Astrocyte (in vitro differentiated cells and primary cell): ENCODE measurements at regions not wholly inside any gene's neighbourhood (a gene's known extent, or its start where the extent isn't known, plus 50 kb on each side); places are given as distances from the start of the nearest gene placed in this dataset.

Source experiments
- DNase-seq: peaks from one replicate; pipeline ENCODE4 v3.0.0-alpha.2; 2010; ENCODE audit warnings: low read depth
- FAIRE-seq: peaks from 2 replicates; lab custom pipeline; 2011; peaks lifted over from hg19 to GRCh38; lab: Jason Lieb, UNC
- H2AFZ ChIP-seq: 2 replicates; pipeline ENCODE4 v1.6.0; 2012; ENCODE audit warnings: low read depth, low read length, inconsistent platforms
- H3K27ac ChIP-seq: 2 replicates; pipeline ENCODE4 v1.5.1; 2011; ENCODE audit warnings: low read depth, low read length, inconsistent platforms
- H3K27me3 ChIP-seq: 2 replicates; pipeline ENCODE4 v1.6.0; 2011; ENCODE audit warnings: low read length, inconsistent platforms; ENCODE audit not compliant: insufficient read depth
- H3K36me3 ChIP-seq: 2 replicates; pipeline ENCODE4 v1.5.1; 2011; ENCODE audit warnings: low read length, inconsistent platforms; ENCODE audit not compliant: insufficient read depth
- H3K4me1 ChIP-seq: 2 replicates; pipeline ENCODE4 v1.5.1; 2011; ENCODE audit warnings: low read length, inconsistent platforms; ENCODE audit not compliant: insufficient read depth
- H3K4me2 ChIP-seq: 2 replicates; pipeline ENCODE4 v1.6.0; 2012; ENCODE audit warnings: low read length, inconsistent platforms
- H3K4me3 ChIP-seq: 2 replicates; pipeline ENCODE4 v1.5.1; 2011; ENCODE audit warnings: low read depth, mild to moderate bottlenecking, low read length, inconsistent platforms; ENCODE audit not compliant: insufficient read depth
- H3K79me2 ChIP-seq: 2 replicates; pipeline ENCODE4 v1.6.0; 2012; ENCODE audit warnings: mild to moderate bottlenecking, low read length, inconsistent platforms; ENCODE audit not compliant: insufficient read depth
- H3K9ac ChIP-seq: 2 replicates; pipeline ENCODE4 v1.6.0; 2012; ENCODE audit warnings: mild to moderate bottlenecking, low read length, inconsistent platforms
- H3K9me3 ChIP-seq: 2 replicates; pipeline ENCODE4 v1.5.1; 2012; ENCODE audit warnings: low read depth, mild to moderate bottlenecking, low read length, inconsistent platforms; ENCODE audit not compliant: insufficient read depth
- H4K20me1 ChIP-seq: 2 replicates; pipeline ENCODE4 v1.6.0; 2012; ENCODE audit warnings: low read length, inconsistent platforms; ENCODE audit not compliant: insufficient read depth
- H3K27ac Mint-ChIP-seq: one replicate; pipeline ENCODE4 v1.8.0; 2021; ENCODE audit warnings: mild to moderate bottlenecking, mixed read lengths; ENCODE audit not compliant: unreplicated experiment
- H3K27me3 Mint-ChIP-seq: one replicate; pipeline ENCODE4 v1.8.0; 2021; ENCODE audit warnings: low read depth, mixed read lengths; ENCODE audit not compliant: unreplicated experiment
- H3K36me3 Mint-ChIP-seq: one replicate; pipeline ENCODE4 v1.8.0; 2021; ENCODE audit warnings: low read depth, mixed read lengths; ENCODE audit not compliant: unreplicated experiment
- H3K4me1 Mint-ChIP-seq: one replicate; pipeline ENCODE4 v1.8.0; 2021; ENCODE audit warnings: low read depth, mixed read lengths; ENCODE audit not compliant: unreplicated experiment
- H3K4me3 Mint-ChIP-seq: one replicate; pipeline ENCODE4 v1.8.0; 2021; ENCODE audit warnings: mild to moderate bottlenecking, moderate library complexity, mixed read lengths; ENCODE audit not compliant: unreplicated experiment
- H3K9me3 Mint-ChIP-seq: one replicate; pipeline ENCODE4 v1.8.0; 2021; ENCODE audit warnings: mild to moderate bottlenecking, mixed read lengths; ENCODE audit not compliant: unreplicated experiment
- CTCF ChIP-seq: IDR thresholded peaks from 2 replicates; pipeline ENCODE4 v1.5.1; 2011; ENCODE audit warnings: low read depth, mild to moderate bottlenecking, inconsistent platforms, low read length, moderate library complexity; ENCODE audit not compliant: insufficient read depth
- EZH2 ChIP-seq: IDR thresholded peaks from 2 replicates; pipeline ENCODE4 v1.6.1; 2012; ENCODE audit warnings: mild to moderate bottlenecking, low read length, inconsistent platforms; ENCODE audit not compliant: insufficient read depth

GRCh38 chr7:36055207-36055606 is 97.8 kb upstream of the EEPD1 start:
- no peaks in the 10 kb centered on the region for H3K36me3 ChIP-seq
- no peaks in the 10 kb centered on the region for H4K20me1 ChIP-seq
- H3K27ac ChIP-seq = no peak overlapping the region
- FAIRE-seq (no peak), DNase-seq (no peak)
- H3K4me1 ChIP-seq = no peaks in the 10 kb centered on the region
- Mint-ChIP-seq H3K27ac (no peak overlapping the region), H3K4me3 (no peak overlapping the region), H3K4me1 (peaks cover 6% of the 10 kb centered on the region), H3K36me3 (no peaks in the 10 kb centered on the region), H3K27me3 (peaks cover 2% of the 10 kb centered on the region), H3K9me3 (no peaks in the 10 kb centered on the region)
- no peak overlapping the region for H2AFZ ChIP-seq
- no peak overlapping the region for H3K4me3 ChIP-seq
- no peak overlapping the region for H3K4me2 ChIP-seq
- H3K27me3 ChIP-seq = no peaks in the 10 kb centered on the region
- no peaks in the 10 kb centered on the region for H3K79me2 ChIP-seq
- no peaks in the 10 kb centered on the region for H3K9me3 ChIP-seq
- TF ChIP-seq EZH2 = no peak
- no peak for TF ChIP-seq CTCF
- H3K9ac ChIP-seq = no peak overlapping the region

- no peak overlapping the region for H3K4me3 Mint-ChIP-seq
- no peak overlapping the region for H2AFZ ChIP-seq
These were observed 95.7 kb upstream of the EEPD1 start for GRCh38 chr7:36057323-36057722.

More at GRCh38 chr7:36057323-36057722, 95.7 kb upstream of the EEPD1 start:
- no peaks in the 10 kb centered on the region for H3K36me3 Mint-ChIP-seq
- H3K27me3 Mint-ChIP-seq = peaks cover 4% of the 10 kb centered on the region
- no peaks in the 10 kb centered on the region for H3K79me2 ChIP-seq
- H3K4me1 Mint-ChIP-seq = peaks cover 4% of the 10 kb centered on the region
- no peak overlapping the region for H3K9ac ChIP-seq
- H3K4me3 ChIP-seq = no peak overlapping the region
- H3K36me3 ChIP-seq = no peaks in the 10 kb centered on the region
- no peak overlapping the region for H3K27ac ChIP-seq
- no peak overlapping the region for H3K4me2 ChIP-seq
- no peaks in the 10 kb centered on the region for H3K4me1 ChIP-seq
- no peaks in the 10 kb centered on the region for H4K20me1 ChIP-seq
- no peaks in the 10 kb centered on the region for H3K9me3 ChIP-seq
- no peak overlapping the region for H3K27ac Mint-ChIP-seq
- H3K9me3 Mint-ChIP-seq = no peaks in the 10 kb centered on the region
- TF ChIP-seq CTCF (no peak), EZH2 (no peak)
- DNase-seq (no peak), FAIRE-seq (no peak)
- H3K27me3 ChIP-seq = no peaks in the 10 kb centered on the region
